ENCODE measurements at regions not wholly inside any gene's neighbourhood (a gene's known extent, or its start where the extent isn't known, plus 50 kb on each side); places are given as distances from the start of the nearest gene placed in this dataset.

GRCh38 chr16:7051591-7052349 lies 280.9 kb upstream of the RBFOX1 start:
- H3K56ac ChIP-seq (ENCODE audit: extremely low read depth, insufficient read depth, low read length): no peak overlapping the region
- H3K79me1 ChIP-seq (ENCODE audit: low read depth in 1 of 2, low read length in 2 of 2): no peaks in the 10 kb centered on the region
- no peaks in the 10 kb centered on the region for H3K9me1 ChIP-seq (ENCODE audit: insufficient read depth, low read length)
- H2AK5ac ChIP-seq (ENCODE audit: low read depth, low read length): no peak overlapping the region
- H2BK120ac ChIP-seq (ENCODE audit: low read depth, low read length): no peak overlapping the region
- no peak overlapping the region for H2BK20ac ChIP-seq (ENCODE audit: low read depth, low read length)
- H4K8ac ChIP-seq (ENCODE audit: low read depth in 2 of 2, low read length in 2 of 2): no peak overlapping the region
- H3K4ac ChIP-seq (ENCODE audit: low read depth, low read length): no peak overlapping the region
- no peak overlapping the region for H3K27ac ChIP-seq (ENCODE audit: insufficient read depth, low read length)
- no peak overlapping the region for H3K14ac ChIP-seq (replicated peaks; ENCODE audit: low read depth, low read length)
- H3K4me1 ChIP-seq (ENCODE audit: control insufficient read depth, insufficient read depth, low read length): no peaks in the 10 kb centered on the region
- ATAC-seq (ENCODE audit: low read depth) (no peak), DNase-seq (no peak)
- no CpG with 5 or more reads among the region's 4 CpGs for whole genome bisulfite sequencing, 2 experiments (ENCODE audit: extremely low coverage in 2 of 2, insufficient read length in 1 of 2)
- no peaks in the 10 kb centered on the region for H3K27me3 ChIP-seq (ENCODE audit: control insufficient read depth, insufficient read depth, low read length)
- H2BK5ac ChIP-seq (ENCODE audit: low read depth, low read length, poor library complexity, severe bottlenecking): no peak overlapping the region
- no peak overlapping the region for H3K9ac ChIP-seq (ENCODE audit: low read depth, low read length)
- no peak overlapping the region for H2AK9ac ChIP-seq (replicated peaks; ENCODE audit: low read depth, low read length, poor library complexity)
- intact Hi-C loops (cut with micrococcal nuclease) (no loop called here), in situ Hi-C loops (cut with MboI; ENCODE audit: low sequenced_read_pairs) (loop anchor here (10.0 kb wide), 1 partner anchor 57 kb away; no protein-coding TSS in a partner anchor), dilution Hi-C loops (cut with HindIII; ENCODE audit: low sequenced_read_pairs, unreplicated experiment) (no loop called here)
- no peak overlapping the region for H4K5ac ChIP-seq (ENCODE audit: low read depth, low read length)
- no peaks in the 10 kb centered on the region for H3K36me3 ChIP-seq (ENCODE audit: control insufficient read depth, insufficient read depth, low read length)
- H3K4me2 ChIP-seq (ENCODE audit: low read depth, low read length): no peak overlapping the region
- H2BK15ac ChIP-seq (ENCODE audit: low read depth, low read length): no peak overlapping the region
- no peak overlapping the region for H3K4me3 ChIP-seq (ENCODE audit: insufficient read depth, low read depth, low read length)
- H3K9me3 ChIP-seq (ENCODE audit: control insufficient read depth, insufficient read depth, low read length): peaks cover 4% of the 10 kb centered on the region
- ChIA-PET POLR2A (ENCODE audit: unreplicated experiment) (no interaction called here), CTCF (no interaction called here)
- no peaks in the 10 kb centered on the region for H4K20me1 ChIP-seq (ENCODE audit: insufficient read depth, low read length)
- no peak overlapping the region for H2AFZ ChIP-seq (replicated peaks; ENCODE audit: low read length, poor library complexity)
- TF ChIP-seq CEBPB (IDR thresholded peaks at IDR 0.05; ENCODE audit: low read depth, low read length): no peak
- TF ChIP-seq SMC3 (IDR thresholded peaks at IDR 0.05; ENCODE audit: low read depth, low read length): no peak
- H4K91ac ChIP-seq (ENCODE audit: insufficient read depth, low read depth, low read length): no peak overlapping the region
- H3K18ac ChIP-seq (ENCODE audit: low read depth, low read length): no peak overlapping the region
- H3K23ac ChIP-seq (ENCODE audit: low read depth, low read length): no peak overlapping the region
- BruUV-seq (replicated peaks): no TSS peak
